Jurkat, Clone E6-1 (cell line): ENCODE measurements at regions not wholly inside any gene's neighbourhood (a gene's known extent, or its start where the extent isn't known, plus 50 kb on each side); places are given as distances from the start of the nearest gene placed in this dataset.
"Not testable (repeated sequence)": the region's sequence is repeated elsewhere in the genome, so short reads cannot be mapped to it uniquely, and the experiment has no call there.

Source experiments
- DNase-seq: peaks from one replicate; pipeline ENCODE4 v3.0.0-alpha.2; 2011; ENCODE audit warnings: low read depth, low spot score
- H3K4me3 ChIP-seq: 2 replicates; pipeline ENCODE4 v1.5.1; 2011; ENCODE audit warnings: mild to moderate bottlenecking, low read length, control low read depth, moderate library complexity

DNA sequence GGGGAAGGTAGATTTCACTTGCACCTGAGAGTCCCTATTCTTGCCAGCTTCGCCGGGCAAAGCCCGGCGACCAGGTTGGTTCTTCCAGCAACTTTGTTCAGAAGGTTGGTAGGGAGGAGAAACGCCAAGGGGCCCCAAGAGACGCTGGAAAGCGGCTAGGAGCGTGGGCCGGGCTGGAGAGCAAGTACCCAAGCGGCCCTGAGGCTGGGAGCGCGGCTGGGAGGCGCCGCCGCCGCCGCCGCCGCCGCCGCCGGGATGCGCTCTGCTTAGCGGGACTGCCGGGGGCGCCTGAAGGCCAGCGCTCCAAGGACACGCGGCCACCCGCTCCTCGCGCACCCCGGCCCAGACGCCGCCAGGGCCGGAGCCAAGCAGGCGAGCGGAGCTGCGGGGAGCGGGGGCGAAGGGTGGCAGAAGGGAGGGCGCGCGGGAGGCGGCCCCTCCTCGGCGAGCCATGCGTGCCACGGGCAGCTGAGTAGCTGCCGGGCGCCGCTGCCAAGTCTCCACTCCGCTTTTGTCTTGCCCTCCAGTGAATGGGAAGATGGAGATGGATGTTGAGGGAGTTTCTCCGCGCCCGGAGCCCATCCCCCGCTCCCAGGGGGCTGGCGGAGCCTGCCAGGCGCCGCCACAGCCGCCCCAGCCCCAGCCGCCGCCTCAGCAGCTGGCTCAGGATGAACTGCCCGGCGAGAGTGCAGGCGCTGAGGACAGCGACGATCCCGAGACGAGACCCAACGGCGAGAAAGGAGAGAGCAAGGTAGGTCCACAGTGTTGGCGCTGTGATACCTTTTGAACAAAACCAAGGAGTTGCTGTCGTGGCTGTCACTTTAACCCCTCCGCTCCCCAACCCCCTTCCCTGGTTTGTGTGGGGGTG lies 227.4 kb upstream of the AZI2 start:
- no peak for DNase-seq
- H3K4me3 ChIP-seq = no peak overlapping the region

DNA sequence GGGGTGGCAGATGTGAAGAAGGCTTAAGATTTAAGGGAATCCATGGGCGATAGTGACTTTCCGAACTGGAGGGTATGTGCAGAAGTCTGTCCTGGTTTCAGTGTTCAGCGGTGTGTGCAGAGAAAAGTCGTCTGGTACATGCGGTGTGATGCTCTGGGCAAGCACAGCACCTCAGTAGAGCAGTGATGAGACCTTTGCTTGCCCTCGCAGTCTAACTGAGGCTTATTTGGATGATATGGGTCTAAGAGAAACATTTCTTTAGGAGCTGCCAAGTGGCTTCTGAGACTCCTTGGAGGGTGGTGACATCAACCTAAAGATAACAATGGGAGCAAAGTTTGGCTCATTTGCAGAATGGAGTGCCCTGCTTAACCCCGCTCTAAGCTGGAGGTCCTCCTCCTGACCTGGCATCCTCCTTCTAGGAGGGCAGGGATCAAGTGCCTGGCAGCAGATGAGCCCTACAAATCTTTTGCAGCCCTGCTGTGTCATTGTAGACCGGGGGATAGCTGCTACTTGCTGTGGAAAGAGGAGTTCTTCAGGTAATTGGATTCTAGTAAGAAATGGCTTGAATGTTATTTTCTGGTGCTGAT lies 228.1 kb upstream of the AZI2 start:
- H3K4me3 ChIP-seq = no peak overlapping the region

DNA sequence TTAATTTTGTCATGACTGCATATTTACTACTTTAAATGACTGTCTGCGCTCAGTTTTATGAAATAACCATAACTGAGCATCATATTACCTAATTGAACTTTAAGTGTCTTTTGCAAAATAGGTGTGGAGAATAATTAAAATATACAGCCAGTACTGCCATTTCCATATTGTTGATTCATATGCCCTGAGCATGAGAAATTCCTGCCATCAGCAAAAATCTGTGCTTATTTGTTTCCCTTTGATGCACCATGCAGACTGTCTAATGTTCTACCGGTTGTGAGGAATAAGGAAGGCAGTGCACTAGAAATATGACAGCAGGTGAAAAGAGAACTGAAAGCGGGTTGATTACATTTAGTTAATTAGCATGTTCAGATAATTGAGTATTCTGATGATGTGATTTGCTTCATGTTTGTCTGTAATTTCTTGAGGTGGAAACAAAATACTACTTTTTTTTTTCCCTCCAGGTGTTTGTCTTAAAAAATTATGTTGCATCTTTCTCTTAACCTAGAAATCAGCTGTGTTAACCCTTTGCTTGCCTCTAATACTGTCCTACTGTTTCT lies 229.4 kb upstream of the AZI2 start:
- H3K4me3 ChIP-seq = no peak overlapping the region
- no peak for DNase-seq

More for the DNA sequence above, 228.1 kb upstream of the AZI2 start:
- no peak for DNase-seq

DNA sequence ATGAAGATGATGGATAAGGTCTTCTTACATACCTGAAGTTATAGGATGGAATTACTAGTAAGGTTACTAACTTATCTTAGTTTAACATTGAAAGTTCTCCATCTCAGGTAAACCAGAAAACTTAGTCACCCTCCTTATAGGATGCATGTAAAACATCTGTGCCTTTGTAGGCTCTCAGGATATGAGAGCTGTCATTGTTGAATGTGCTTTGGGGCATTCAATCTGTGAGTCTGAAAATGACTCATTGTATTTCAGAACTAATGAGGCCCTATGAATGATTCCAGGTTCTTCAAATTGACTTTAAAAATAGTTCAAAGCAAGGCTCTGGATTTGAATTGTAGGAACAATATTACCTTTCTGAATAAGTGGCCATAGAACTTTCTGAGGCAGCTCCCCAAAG lies 237.7 kb upstream of the AZI2 start:
- no peak for DNase-seq
- no peak overlapping the region for H3K4me3 ChIP-seq

DNA sequence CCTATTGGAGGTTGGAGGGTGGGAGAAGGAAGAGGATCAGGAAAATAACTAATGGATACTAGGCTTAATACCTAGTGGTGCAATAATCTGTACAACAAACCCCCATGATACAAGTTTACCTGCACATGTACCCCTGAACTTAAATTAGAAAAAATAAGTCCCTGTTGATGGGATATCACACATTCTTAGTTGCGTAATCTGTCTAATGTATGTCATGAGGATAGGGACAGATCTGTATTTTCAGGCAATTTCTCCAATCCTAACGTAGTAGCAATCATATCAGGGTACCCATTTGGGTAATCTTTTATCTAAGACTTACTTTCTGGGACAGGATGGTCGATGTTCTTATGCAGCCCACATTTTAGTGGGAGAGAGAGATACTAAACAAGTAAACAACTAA lies 239.1 kb upstream of the AZI2 start:
- no peak overlapping the region for H3K4me3 ChIP-seq
- no peak for DNase-seq

DNA sequence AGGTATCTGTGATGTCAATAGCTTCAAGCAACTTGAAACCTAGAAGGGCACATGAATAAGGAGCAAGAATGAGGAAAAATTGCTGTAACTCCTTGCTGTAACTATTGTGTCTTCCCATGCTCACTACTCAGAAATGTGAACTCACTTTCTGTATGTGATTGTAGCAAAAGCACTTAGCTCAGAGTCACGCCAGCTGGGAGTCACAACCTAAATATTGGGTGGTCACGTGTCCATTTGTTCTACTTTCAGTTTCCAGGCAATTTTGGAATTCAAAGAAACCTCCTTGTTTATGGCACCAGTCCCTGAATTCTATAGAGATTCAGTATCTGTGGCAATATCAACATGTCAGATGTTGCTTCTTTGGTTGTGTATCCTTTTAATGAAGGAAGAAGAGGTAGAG lies 241.6 kb upstream of the AZI2 start:
- no peak overlapping the region for H3K4me3 ChIP-seq

DNA sequence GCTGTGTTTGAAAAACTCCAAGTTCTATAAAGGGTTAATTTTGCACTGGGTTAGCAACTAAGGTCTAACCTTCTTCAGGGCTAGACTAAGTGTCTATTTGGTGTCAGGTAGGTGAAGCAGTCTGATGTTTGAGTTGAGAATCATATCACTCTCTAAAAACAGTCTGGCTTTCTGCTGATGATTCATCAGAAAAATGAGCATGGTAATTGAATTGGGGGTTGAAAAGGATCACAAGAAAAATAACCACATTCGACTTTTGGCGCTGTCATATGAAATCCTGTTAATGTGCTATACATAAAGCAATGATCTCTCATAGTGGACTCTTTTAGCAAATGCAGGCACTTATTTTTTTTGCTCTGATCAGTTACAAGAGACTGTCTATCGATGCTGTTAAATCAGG lies 242.2 kb upstream of the AZI2 start:
- H3K4me3 ChIP-seq = no peak overlapping the region
- DNase-seq = no peak

More for the DNA sequence above, 241.6 kb upstream of the AZI2 start:
- DNase-seq = no peak

DNA sequence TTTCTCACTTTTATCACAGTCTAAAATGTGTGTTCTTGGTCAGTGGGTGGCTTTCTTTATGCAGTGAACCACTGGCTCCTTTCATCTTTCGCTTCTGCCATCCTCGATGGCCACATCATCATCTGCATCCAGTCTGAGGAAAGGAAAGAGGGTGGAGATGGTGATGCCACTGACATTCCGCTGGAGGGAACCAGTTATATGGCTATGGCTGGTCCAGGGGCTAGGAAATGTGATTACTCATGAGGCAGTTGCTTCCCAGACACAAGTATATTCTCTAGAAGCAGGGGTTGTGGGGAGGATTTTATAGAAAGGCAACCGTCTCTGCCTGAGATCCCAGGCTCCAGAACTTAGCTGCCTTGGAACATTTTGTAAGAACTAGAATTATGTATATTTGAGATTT lies 246.7 kb upstream of the AZI2 start:
- H3K4me3 ChIP-seq = no peak overlapping the region
- DNase-seq = no peak

DNA sequence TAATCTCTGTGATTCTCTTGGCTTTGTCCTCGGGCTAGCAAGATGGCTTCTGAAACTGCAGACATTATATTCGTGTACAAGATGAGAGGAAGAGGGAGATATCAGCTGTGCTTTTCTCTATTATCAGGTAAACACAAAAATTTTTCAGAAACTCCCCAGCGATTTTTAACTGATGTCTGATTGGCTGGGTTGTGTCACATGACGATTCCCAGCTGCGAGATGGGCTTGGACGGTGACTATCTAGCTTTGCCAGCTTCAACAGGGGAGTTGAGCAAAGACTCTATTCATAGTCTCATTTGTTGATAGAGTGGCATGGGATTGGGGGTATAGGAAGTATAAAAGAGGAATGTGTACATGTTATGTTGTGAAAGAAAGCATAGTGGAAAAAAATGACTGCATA lies 248.8 kb upstream of the AZI2 start:
- no peak for DNase-seq
- no peak overlapping the region for H3K4me3 ChIP-seq

DNA sequence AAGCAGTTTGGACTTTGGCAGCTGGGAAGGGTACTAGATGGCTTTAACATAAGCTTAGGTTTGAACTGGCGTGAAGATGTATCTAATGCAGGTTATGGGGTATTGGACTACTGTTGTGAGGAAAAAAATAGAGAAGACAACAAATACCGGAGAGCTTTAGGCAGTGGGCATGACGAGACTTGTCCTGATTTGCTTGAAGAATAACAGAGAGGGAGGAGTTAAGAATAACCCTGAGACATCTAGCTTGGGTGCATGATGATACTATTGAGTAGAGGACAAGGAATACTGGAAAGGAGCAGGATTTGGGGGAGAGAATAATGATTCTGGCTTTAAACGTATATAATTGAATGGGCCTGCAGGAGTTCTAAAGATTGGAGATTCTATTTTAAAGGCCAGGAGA lies 249.5 kb upstream of the AZI2 start:
- H3K4me3 ChIP-seq = no peak overlapping the region
- DNase-seq = no peak

DNA sequence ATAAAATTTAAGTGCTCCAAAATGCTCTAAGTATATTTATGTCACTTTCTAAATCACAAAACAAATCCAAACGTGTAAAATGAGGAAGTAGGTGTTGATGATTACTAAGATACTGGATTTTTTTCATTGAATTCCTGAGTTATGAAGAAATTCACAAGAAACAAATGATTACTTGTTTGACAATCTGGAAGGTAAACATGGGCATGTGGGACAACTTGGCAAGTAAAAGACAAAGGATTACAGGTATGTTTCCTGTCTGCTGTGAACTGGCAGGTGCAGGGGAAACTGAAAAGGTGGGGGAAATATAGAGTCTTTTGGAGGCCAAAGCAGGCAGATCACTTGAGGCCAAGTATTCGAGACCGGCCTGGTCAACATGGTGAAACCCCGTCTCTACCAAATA lies 252.7 kb upstream of the AZI2 start:
- H3K4me3 ChIP-seq = no peak overlapping the region
- DNase-seq = no peak

DNA sequence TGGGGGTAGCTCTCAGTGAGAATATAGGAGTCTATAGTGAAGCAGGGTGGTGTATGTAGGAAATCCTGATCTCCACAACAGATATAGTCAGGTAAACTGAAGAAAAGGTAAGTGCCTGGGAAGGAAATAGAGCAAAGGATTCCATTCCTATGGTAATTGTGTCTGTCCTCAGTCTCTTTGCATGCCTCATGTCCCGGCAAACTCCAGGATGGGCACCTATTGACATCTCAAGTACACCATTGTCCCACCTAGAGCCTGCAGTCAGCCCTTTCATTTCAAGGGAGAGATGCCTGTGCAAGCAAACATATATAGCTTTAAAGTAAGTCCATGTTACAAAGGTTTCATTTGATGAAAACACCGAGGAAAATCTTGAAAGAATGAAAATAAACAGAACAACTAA lies 257.7 kb upstream of the AZI2 start:
- no peak for DNase-seq
- H3K4me3 ChIP-seq = no peak overlapping the region

DNA sequence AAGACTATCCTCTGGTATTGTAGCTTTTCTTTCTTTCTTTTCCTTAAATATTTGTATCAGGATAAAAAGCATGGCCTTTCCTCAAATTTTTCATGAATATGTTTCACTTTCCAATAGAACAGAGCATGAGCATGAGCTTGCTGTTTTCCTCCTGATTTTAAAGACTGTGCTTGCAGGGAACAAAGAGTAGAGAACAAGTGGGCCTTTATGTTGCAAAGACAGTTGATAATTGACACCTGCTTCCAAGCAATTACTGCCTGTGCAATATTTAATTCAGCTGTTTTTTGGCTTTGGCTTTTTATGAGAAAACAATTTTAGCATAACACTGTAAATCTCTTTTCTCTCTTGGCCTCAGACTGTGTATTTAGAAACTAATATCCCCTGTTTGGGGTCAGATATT lies 263.6 kb upstream of the AZI2 start:
- no peak for DNase-seq
- H3K4me3 ChIP-seq = no peak overlapping the region

DNA sequence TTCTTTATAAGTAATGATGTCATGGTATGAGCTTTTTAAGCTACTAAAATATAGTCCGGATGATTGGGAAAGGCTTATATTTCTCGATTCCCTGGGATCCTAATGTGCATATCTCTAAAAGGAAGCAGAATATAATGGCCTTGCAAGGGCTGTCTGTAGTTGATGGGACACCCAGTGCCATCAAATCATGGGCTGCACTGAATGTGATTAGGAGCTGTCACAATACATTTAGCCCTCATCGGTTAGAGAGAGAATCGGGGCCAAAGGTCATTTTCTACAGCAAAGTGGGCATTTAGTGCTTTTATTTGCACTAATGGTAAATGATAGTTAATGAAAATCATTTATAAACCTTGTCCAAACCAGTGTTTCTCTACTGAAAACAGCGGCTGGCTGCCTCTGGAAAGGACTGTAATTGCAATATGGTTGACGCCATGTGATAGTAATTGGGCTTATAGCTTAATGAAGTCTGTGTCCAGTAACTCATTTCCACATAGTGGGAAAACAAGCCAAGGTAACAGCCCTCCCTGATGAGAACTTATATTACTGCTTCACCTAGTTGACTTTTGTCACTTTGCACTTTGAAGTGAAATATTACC lies 265.0 kb upstream of the AZI2 start:
- DNase-seq = no peak

DNA sequence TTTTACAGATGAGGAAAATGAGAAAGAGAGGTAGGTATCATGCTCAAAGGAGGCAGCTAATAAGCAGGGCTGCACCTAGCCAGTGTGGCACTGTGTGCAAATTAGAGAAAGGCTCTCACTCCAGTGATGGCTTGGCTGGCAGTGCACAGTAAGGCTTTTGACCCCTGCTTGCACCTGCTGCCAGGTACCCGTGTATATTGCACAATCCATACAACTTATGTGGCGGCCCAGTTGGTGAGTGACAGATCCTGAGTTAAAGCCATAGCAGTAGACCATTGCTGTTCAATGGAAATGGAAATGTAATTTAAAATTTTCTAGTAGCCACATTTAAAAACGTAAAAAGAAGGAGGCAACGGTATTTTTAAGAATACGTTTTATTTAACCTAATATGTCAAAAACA lies 266.4 kb upstream of the AZI2 start:
- no peak for DNase-seq
- no peak overlapping the region for H3K4me3 ChIP-seq

More for the DNA sequence above, 265.0 kb upstream of the AZI2 start:
- H3K4me3 ChIP-seq = no peak overlapping the region

DNA sequence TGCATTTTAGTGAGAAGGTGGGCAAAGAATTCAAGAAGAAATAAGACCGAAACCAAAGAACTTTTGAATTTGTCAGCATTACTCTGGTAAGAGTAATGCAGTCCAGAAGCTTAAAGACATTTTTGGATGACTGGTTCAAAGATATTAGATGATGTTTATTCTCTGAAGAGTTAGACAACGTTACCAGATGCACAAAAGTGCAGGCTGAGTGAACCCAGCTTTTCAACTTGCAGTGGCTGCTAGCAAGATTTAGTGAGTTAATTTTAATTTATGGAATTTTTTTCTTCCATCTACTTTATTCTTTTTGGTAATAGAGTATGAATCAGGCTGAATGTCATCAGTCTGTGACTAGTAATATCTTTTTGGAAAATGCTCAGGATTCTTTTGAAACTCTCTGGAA lies 267.3 kb upstream of the AZI2 start:
- no peak for DNase-seq
- no peak overlapping the region for H3K4me3 ChIP-seq

DNA sequence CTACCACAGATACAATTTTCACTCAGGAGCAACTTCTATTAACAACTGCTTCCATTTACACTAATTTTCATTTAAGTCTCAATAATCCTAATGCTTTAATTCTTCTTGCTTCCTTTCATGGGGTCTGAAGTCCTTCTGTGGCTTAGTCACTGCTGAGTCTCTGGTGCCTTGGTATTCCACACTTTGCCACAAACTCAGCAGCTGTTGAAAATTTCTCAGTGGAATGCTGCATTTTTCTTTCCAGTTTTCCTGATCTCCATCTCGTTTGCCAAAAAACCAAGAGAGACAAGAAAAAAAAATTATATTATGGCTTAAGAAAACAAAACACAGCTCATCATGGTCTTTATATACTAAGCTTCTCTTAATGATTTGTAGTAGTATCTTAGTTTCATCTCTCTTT lies 269.2 kb upstream of the AZI2 start:
- no peak for DNase-seq
- no peak overlapping the region for H3K4me3 ChIP-seq

DNA sequence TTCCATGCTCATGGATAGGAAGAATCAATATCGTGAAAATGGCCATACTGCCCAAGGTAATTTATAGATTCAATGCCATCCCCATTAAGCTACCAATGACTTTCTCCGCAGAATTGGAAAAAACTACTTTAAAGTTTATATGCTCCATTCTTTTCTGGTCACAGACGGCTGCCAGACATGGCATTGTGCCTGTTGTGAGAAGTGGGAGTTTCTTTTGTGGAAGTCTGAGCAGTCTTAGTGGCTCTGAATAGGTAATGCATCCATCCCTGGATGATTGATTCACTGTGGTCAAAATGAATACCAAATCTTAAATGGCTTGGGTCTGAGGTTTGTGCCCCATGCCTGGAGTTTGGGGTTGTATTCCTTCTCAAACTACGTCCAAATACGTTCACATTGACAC lies 274.5 kb upstream of the AZI2 start:
- H3K4me3 ChIP-seq = no peak overlapping the region
- no peak for DNase-seq

DNA sequence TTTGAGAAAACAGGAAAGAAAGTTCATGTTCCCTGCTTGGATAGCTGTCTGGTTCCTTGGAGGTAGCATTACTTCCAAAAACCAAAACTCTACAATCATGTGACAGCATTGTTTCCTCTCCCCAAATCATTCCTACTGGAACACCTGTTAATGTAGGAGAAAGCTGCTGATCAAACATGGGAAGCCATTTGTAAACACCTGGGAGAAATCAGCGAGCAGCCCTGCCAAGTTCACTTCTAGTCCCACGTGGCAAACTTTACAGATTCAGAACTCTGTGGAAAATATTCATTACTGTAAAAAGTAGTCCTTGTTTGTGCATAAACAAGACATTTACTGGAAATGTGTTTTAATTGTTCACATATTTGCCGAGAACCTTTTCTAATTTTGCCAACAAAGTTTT lies 275.5 kb upstream of the AZI2 start:
- DNase-seq = no peak
- no peak overlapping the region for H3K4me3 ChIP-seq

DNA sequence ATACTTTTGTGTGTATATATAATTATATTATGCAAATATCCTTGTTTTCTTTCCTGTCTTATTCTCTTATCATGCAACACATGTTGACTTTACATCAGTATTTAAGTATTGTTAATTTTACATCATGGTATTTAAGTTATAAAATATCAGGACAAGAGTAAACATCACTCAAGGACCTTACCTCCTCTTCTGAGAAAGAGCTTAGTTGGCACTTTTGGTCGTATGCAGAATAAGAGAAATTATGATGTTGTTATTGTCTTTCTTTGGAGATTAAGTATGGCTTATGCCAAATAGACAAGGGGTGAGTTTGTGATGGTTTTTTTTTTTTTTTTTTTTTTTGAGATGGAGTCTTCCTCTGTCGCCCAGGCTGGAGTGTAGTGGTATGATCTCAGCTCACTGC lies 279.2 kb upstream of the AZI2 start:
- not testable (repeated sequence) for H3K4me3 ChIP-seq, DNase-seq
